ENCODE measurements at regions not wholly inside any gene's neighbourhood (a gene's known extent, or its start where the extent isn't known, plus 50 kb on each side); places are given as distances from the start of the nearest gene placed in this dataset.

- intact Hi-C loops (cut with DNase I): no loop called here
- no peak for DNase-seq (ENCODE audit: low spot score)
Measured at GRCh38 chr7:17544401-17544800, 245.9 kb downstream of the AHR start.

- no peak for DNase-seq (ENCODE audit: low spot score)
- intact Hi-C loops (cut with DNase I): no loop called here
Measured at GRCh38 chr7:17545348-17545747, 246.9 kb downstream of the AHR start.

- intact Hi-C loops (cut with DNase I): no loop called here
- DNase-seq (ENCODE audit: low spot score): no peak
Measured at GRCh38 chr7:17546189-17546588, 247.7 kb downstream of the AHR start.

GRCh38 chr7:17546592-17546991, 248.1 kb downstream of the AHR start:
- intact Hi-C loops (cut with DNase I): no loop called here
- DNase-seq (ENCODE audit: low spot score): no peak

DNA sequence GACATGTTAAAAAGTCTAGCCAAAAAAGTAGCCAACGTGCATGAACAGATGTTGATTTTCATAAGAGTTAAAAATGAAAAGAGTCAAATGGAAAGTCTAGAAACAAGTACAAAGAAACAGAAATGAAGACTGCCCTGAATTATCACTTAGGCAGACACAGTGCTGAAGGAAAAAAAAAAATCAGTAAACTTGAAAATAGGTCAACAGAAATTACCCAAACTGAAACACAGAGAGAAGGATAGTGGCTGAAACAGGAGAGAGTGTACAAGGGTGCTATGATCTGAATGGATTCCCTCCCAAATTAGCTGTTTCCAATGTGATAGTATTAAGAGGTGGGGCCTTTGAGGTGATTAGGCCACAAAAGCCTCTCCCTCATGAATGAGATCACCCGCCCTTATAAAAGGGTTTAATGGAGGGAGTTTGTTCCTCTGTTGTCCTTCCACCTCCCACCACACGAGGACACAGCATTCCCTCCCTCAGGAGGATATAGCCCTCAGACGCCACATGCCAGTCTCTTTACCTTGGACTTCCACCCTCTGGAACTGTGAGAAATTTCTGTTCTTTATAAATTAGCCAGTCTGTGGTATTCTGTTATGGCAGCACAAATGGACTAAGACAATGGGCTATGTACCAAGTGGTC, 249.7 kb downstream of the AHR start:
- DNase-seq (ENCODE audit: low spot score): no peak
- intact Hi-C loops (cut with DNase I): no loop called here

- DNase-seq (ENCODE audit: low spot score): no peak
- intact Hi-C loops (cut with DNase I): no loop called here
Measured at GRCh38 chr7:17549406-17549805, 251.0 kb downstream of the AHR start.

DNA sequence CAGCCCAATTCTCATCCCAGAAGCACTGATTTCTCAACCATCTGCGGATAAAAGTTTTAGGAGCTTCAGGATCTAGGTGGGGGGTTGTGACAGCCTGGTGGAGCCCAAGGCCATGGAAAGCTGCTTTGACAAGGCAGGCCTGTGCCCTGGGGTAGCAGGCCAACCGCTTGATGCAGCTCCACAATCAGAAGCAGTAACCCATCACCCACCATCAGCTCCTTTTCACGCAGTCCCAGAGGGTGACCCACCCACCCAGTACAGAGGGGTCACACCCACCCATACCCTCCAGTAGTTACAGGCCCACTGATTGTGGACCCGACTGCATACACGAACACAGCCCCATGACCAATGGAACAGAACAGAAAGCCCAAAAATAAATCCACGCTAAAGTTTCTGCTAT, 253.9 kb downstream of the AHR start:
- intact Hi-C loops (cut with DNase I): no loop called here
- DNase-seq (ENCODE audit: low spot score): no peak

GRCh38 chr7:17552952-17553351, 254.5 kb downstream of the AHR start:
- DNase-seq (ENCODE audit: low spot score): no peak
- intact Hi-C loops (cut with DNase I): no loop called here

GRCh38 chr7:17554341-17555015, 256.0 kb downstream of the AHR start:
- no peak for DNase-seq (ENCODE audit: low spot score)
- intact Hi-C loops (cut with DNase I): no loop called here

- DNase-seq (ENCODE audit: low spot score): no peak
- intact Hi-C loops (cut with DNase I): no loop called here
Measured at GRCh38 chr7:17556247-17556956, 257.9 kb downstream of the AHR start.

- DNase-seq (ENCODE audit: low spot score): no peak
- intact Hi-C loops (cut with DNase I): no loop called here
Measured at GRCh38 chr7:17557251-17557671, 258.8 kb downstream of the AHR start.

DNA sequence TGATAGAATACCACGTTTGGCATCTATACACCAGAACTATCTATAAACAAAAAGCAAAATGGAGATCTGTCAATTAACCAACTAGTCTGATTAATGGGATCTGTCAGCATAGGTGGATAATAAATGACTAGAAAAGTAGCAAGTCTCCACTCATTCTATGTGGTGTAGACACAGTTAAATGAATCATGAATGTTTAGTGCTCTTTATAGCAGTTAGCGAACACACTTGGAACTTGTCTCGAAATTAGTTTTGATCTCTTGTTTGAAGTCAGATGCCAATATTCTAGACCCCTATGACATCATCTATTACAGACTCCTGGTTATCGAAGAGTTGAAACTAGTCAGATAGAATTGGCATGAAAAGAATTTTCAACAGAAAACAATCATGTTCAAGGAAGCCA, 259.7 kb downstream of the AHR start:
- DNase-seq (ENCODE audit: low spot score): no peak
- intact Hi-C loops (cut with DNase I): no loop called here

- intact Hi-C loops (cut with DNase I): no loop called here
- DNase-seq (ENCODE audit: low spot score): no peak
Measured at GRCh38 chr7:17558558-17559332, 260.3 kb downstream of the AHR start.

DNA sequence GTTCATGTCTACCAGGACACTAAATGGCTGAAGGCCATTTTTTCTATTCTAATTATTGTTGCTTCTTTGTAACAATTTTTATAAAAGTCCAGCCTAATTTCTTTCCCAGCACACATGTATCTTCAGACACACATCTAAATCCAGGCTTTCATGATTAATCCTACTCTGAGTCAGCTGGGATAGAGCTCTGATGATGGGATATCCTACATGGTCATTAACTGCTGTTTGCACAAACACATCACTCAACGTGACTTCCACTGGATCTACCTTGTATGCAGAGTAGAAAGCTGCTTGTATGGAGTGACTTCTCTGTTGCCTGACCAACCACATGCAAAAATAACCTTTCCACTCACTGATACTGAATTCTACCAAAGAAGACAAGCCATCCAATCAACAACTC, 260.9 kb downstream of the AHR start:
- DNase-seq (ENCODE audit: low spot score): no peak
- intact Hi-C loops (cut with DNase I): no loop called here

- no peak for DNase-seq (ENCODE audit: low spot score)
- intact Hi-C loops (cut with DNase I): no loop called here
Measured at GRCh38 chr7:17560516-17560915, 262.1 kb downstream of the AHR start.

- no peak for DNase-seq (ENCODE audit: low spot score)
- intact Hi-C loops (cut with DNase I): no loop called here
Measured at GRCh38 chr7:17560966-17561365, 262.5 kb downstream of the AHR start.

DNA sequence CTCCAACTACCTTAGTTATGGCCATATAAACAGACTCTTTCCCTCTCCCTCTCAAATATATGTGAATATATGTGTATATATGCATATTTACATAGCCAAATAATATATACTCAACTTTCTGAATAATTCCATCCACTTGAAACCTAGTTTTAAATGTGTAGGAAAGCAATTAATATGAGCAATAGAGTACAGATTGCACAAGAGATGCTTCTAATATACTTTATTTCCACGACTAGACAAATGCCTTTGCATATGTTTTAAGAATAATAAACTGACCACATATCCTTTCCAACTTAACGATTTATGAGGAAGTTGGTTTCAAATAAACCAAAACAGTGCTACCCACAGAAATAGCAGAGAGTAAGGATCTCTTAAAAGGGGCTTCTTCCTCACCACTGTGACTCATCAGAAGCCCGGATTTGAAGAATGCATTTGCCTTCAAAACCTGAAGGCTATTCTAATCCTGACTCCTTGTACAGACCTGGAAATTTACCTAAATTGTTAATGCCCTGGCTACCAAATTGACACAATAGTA, 266.3 kb downstream of the AHR start:
- intact Hi-C loops (cut with DNase I): no loop called here
- no peak for DNase-seq (ENCODE audit: low spot score)

DNA sequence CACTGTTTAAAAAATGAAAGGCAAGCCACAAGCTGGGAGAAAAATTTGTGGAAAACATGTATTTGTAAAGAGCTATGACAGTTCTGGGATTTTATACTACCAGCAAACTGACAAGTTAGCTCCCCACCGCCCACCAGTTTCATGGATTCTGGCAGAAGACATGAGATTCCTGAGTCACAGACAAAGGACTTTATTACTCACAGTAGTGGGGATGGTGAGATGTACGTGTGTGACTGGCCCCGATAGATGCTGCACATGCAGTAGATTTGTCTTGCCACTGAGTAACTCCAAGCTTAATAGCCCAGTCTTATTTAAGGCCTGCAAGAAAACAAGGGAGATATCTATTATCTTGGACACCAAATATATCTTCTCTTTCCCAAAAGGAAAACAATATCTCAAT, 281.7 kb downstream of the AHR start:
- intact Hi-C loops (cut with DNase I): no loop called here
- peak; percentile 66 for DNase-seq (ENCODE audit: low spot score)

GRCh38 chr7:17580856-17581255, 282.4 kb downstream of the AHR start:
- no peak for DNase-seq (ENCODE audit: low spot score)
- intact Hi-C loops (cut with DNase I): no loop called here

DNA sequence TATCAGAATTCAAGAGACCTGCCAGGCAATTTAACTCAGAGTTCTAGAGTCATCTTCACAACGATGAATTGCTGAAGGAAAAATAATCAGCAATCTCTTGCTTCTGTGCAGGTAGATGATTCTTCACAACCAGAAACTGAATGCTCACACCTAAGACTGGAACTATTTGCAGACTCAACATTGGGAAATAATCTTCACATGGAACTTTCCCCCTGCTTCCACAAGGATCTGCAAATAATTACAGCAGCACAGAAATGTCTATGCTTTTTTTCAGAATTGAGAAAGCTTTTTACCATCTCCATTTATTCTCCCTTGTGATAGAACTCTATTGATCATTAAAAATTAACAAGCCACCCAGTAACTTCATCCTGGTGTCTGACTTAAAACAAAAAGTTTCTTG, 282.8 kb downstream of the AHR start:
- intact Hi-C loops (cut with DNase I): no loop called here

More for the DNA sequence above, 282.8 kb downstream of the AHR start:
- DNase-seq (ENCODE audit: low spot score): no peak

Data from posterior vena cava (tissue), 2 donors.